ENCODE measurements at regions not wholly inside any gene's neighbourhood (a gene's known extent, or its start where the extent isn't known, plus 50 kb on each side); places are given as distances from the start of the nearest gene placed in this dataset.
"Not testable (repeated sequence)": the region's sequence is repeated elsewhere in the genome, so short reads cannot be mapped to it uniquely, and the experiment has no call there.

GRCh38 chr7:119838444-119838843 lies 434.5 kb upstream of the KCND2 start:
- no peak overlapping the region for H3K4me3 ChIP-seq (replicated peaks in 1 of 2; ENCODE audit: low read depth in 2 of 2, low read length in 2 of 2)
- no peak for DNase-seq (ENCODE audit: low read depth in 2 of 2)
- TF ChIP-seq CTCF (IDR thresholded peaks at IDR 0.05; ENCODE audit: low read depth, low read length): no peak

- DNase-seq (ENCODE audit: low read depth in 2 of 2): no peak
- no peak for TF ChIP-seq CTCF (IDR thresholded peaks at IDR 0.05; ENCODE audit: low read depth, low read length)
- no peak overlapping the region for H3K4me3 ChIP-seq (replicated peaks in 1 of 2; ENCODE audit: low read depth in 2 of 2, low read length in 2 of 2)
Observed at GRCh38 chr7:119842337-119842736, 430.6 kb upstream of the KCND2 start.

GRCh38 chr7:119842786-119843185 lies 430.2 kb upstream of the KCND2 start:
- no peak for TF ChIP-seq CTCF (IDR thresholded peaks at IDR 0.05; ENCODE audit: low read depth, low read length)
- no peak for DNase-seq (ENCODE audit: low read depth in 2 of 2)
- no peak overlapping the region for H3K4me3 ChIP-seq (replicated peaks in 1 of 2; ENCODE audit: low read depth in 2 of 2, low read length in 2 of 2)

GRCh38 chr7:119861385-119861784 lies 411.6 kb upstream of the KCND2 start:
- H3K4me3 ChIP-seq (replicated peaks in 1 of 2; ENCODE audit: low read depth in 2 of 2, low read length in 2 of 2): no peak overlapping the region
- DNase-seq (ENCODE audit: low read depth in 2 of 2): no peak
- no peak for TF ChIP-seq CTCF (IDR thresholded peaks at IDR 0.05; ENCODE audit: low read depth, low read length)

- H3K4me3 ChIP-seq (replicated peaks in 1 of 2; ENCODE audit: low read depth in 2 of 2, low read length in 2 of 2): no peak overlapping the region
- no peak for TF ChIP-seq CTCF (IDR thresholded peaks at IDR 0.05; ENCODE audit: low read depth, low read length)
- DNase-seq (ENCODE audit: low read depth in 2 of 2): no peak
Observed at GRCh38 chr7:119868387-119868786, 404.6 kb upstream of the KCND2 start.

- TF ChIP-seq CTCF (IDR thresholded peaks at IDR 0.05; ENCODE audit: low read depth, low read length): no peak
- DNase-seq (ENCODE audit: low read depth in 2 of 2): no peak
- no peak overlapping the region for H3K4me3 ChIP-seq (replicated peaks in 1 of 2; ENCODE audit: low read depth in 2 of 2, low read length in 2 of 2)
Observed at GRCh38 chr7:119879835-119880234, 393.1 kb upstream of the KCND2 start.

- TF ChIP-seq CTCF (IDR thresholded peaks at IDR 0.05; ENCODE audit: low read depth, low read length): no peak
- no peak for DNase-seq (ENCODE audit: low read depth in 2 of 2)
- H3K4me3 ChIP-seq (replicated peaks in 1 of 2; ENCODE audit: low read depth in 2 of 2, low read length in 2 of 2): no peak overlapping the region
Observed at GRCh38 chr7:119886007-119886406, 387.0 kb upstream of the KCND2 start.

- not testable (repeated sequence) for DNase-seq (ENCODE audit: low read depth in 2 of 2); H3K4me3 ChIP-seq (replicated peaks in 1 of 2; ENCODE audit: low read depth in 2 of 2, low read length in 2 of 2)
Observed at GRCh38 chr7:119886525-119886924, 386.4 kb upstream of the KCND2 start.
